PC-3 (cell line): ENCODE measurements at regions not wholly inside any gene's neighbourhood (a gene's known extent, or its start where the extent isn't known, plus 50 kb on each side); places are given as distances from the start of the nearest gene placed in this dataset.

Source experiments
- ATAC-seq: fragments of 200-7000 bp; cut with Tn5 transposase; 2 replicates; pipeline ENCODE4 v1.9.1; 2020; ENCODE audit warnings: mild to moderate bottlenecking, moderate library complexity
- BruUV-seq: library from RNA; stranded (reverse); fragments of 400-500 nt; replicated peaks from 2 replicates; lab custom pipeline; 2021; lab: Mats Ljungman, UMichigan
- CTCF ChIA-PET: fragments of 300-600 bp; sonication (Branson Sonifier 250); formaldehyde crosslinking; loops from one replicate; lab custom pipeline; 2022; ENCODE audit warnings: antibody characterized with exemption; lab: Charles Lee
- POLR2A ChIA-PET: fragments of 300-600 bp; sonication (Branson Sonifier 250); formaldehyde crosslinking; loops from one replicate; lab custom pipeline; 2022; ENCODE audit warnings: antibody characterized with exemption; ENCODE audit not compliant: unreplicated experiment; lab: Charles Lee
- DNase-seq: peaks from one replicate; pipeline ENCODE4 v3.0.0-alpha.2; 2015
- H2AFZ ChIP-seq: fragments of 300-600 bp; sonication (generic); 2 replicates; pipeline ENCODE4 v1.6.0; 2016; ENCODE audit warnings: antibody characterized with exemption, low read length
- H3F3A ChIP-seq: fragments of 300-600 bp; sonication (generic); one replicate; pipeline ENCODE4 v1.6.0; 2017; ENCODE audit warnings: antibody characterized with exemption, low read length, control low read depth, mild to moderate bottlenecking; ENCODE audit not compliant: unreplicated experiment
- H3K27ac ChIP-seq: fragments of 300-600 bp; sonication (generic); 2 replicates; pipeline ENCODE4 v1.5.1; 2016; ENCODE audit warnings: mild to moderate bottlenecking, low read length
- H3K27me3 ChIP-seq: fragments of 300-600 bp; sonication (generic); 2 replicates; pipeline ENCODE4 v1.6.1; 2016; ENCODE audit warnings: low read length, mixed read lengths
- H3K36me3 ChIP-seq: fragments of 300-600 bp; sonication (generic); 2 replicates; pipeline ENCODE4 v1.6.1; 2016; ENCODE audit warnings: low read depth, mixed run types, low read length, mixed read lengths
- H3K4me1 ChIP-seq: fragments of 300-600 bp; sonication (generic); 2 replicates; pipeline ENCODE4 v1.5.1; 2016; ENCODE audit warnings: low read length; ENCODE audit not compliant: insufficient read depth
- H3K4me2 ChIP-seq: fragments of 300-600 bp; sonication (generic); 2 replicates; pipeline ENCODE4 v1.6.0; 2016; ENCODE audit warnings: low read length
- H3K4me3 ChIP-seq: fragments of 300-600 bp; sonication (generic); 2 replicates; pipeline ENCODE4 v1.5.1; 2016; ENCODE audit warnings: mild to moderate bottlenecking, low read length, mixed read lengths
- H3K79me2 ChIP-seq: fragments of 300-600 bp; sonication (generic); 2 replicates; pipeline ENCODE4 v1.6.1; 2017; ENCODE audit warnings: low read length, mixed read lengths
- H3K9ac ChIP-seq: fragments of 300-600 bp; sonication (generic); 2 replicates; pipeline ENCODE4 v1.6.0; 2016; ENCODE audit warnings: mild to moderate bottlenecking, low read length
- H3K9me2 ChIP-seq: fragments of 300-600 bp; sonication (generic); replicated peaks from 2 replicates; pipeline ENCODE4 v1.6.1; 2016; ENCODE audit warnings: mixed run types, low read length, mixed read lengths
- H3K9me3 ChIP-seq: fragments of 300-600 bp; sonication (generic); 2 replicates; pipeline ENCODE4 v1.6.1; 2016; ENCODE audit warnings: low read length, mixed read lengths
- H4K20me1 ChIP-seq: fragments of 300-600 bp; sonication (generic); 2 replicates; pipeline ENCODE4 v1.6.1; 2016; ENCODE audit warnings: low read length, mixed read lengths
- CTCF ChIP-seq: fragments of 300-600 bp; sonication (generic); conservative IDR thresholded peaks from 2 replicates; pipeline ENCODE4 v1.5.1; 2017; ENCODE audit warnings: antibody characterized with exemption, low read depth, mild to moderate bottlenecking, low read length
- EZH2 ChIP-seq: fragments of 300-600 bp; sonication (generic); IDR thresholded peaks from one replicate; pipeline ENCODE4 v1.6.1; 2017; ENCODE audit warnings: antibody characterized with exemption, mild to moderate bottlenecking, low read length; ENCODE audit not compliant: unreplicated experiment
- EZH2phosphoT487 ChIP-seq: fragments of 300-600 bp; sonication (generic); IDR thresholded peaks from 2 replicates; pipeline ENCODE4 v1.6.1; 2018; ENCODE audit warnings: mild to moderate bottlenecking, antibody characterized with exemption, low read length, borderline replicate concordance
- intact Hi-C: fragments of 100-400 bp; cut with micrococcal nuclease; formaldehyde crosslinking; loops from 2 replicates; pipeline ENCODE4 v1.9.0; 2023

GRCh38 chr16:86786338-86786737 is 208.0 kb downstream of the FOXL1 start:
- Histone ChIP-seq H3K9me3 (no peaks in the 10 kb centered on the region), H3K79me2 (no peaks in the 10 kb centered on the region), H3K4me1 (peaks cover 19% of the 10 kb centered on the region), H3K27me3 (no peaks in the 10 kb centered on the region), H3K9me2 (no peaks in the 10 kb centered on the region), H3K4me3 (no peak overlapping the region), H3K36me3 (no peaks in the 10 kb centered on the region), H3F3A (no peaks in the 10 kb centered on the region), H2AFZ (no peak overlapping the region), H4K20me1 (no peaks in the 10 kb centered on the region), H3K9ac (no peak overlapping the region), H3K4me2 (no peak overlapping the region), H3K27ac (no peak overlapping the region)
- TF ChIP-seq CTCF (no peak), EZH2phosphoT487 (no peak), EZH2 (no peak)
- intact Hi-C loops = no loop called here
- POLR2A ChIA-PET = no interaction called here
- BruUV-seq = no TSS peak
- DNase-seq = no peak
- CTCF ChIA-PET = no interaction called here
- ATAC-seq = no peak

DNA sequence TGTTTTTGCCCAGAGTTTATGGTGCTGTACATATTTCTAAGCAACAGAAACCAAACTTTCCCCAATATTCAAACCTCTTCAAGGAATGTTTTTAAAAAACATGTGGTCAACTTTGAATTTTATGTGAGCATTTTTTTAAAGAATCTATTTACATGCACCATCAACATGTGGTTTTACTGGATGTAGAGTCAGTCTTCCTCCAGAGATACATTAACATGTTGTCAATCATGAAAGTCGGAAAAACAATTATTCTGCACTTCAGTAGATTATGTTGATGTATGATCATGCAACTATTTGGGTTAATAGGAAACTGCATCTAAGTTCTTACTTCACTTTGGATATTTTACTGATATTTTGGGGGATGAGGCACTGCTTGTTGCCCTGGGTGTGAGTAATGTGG is 208.6 kb downstream of the FOXL1 start:
- Histone ChIP-seq H3K36me3 (no peaks in the 10 kb centered on the region), H3K4me1 (peaks cover 19% of the 10 kb centered on the region), H2AFZ (no peak overlapping the region), H3K9me2 (no peaks in the 10 kb centered on the region), H3F3A (no peaks in the 10 kb centered on the region), H4K20me1 (no peaks in the 10 kb centered on the region), H3K79me2 (no peaks in the 10 kb centered on the region), H3K27me3 (no peaks in the 10 kb centered on the region), H3K9ac (no peak overlapping the region), H3K27ac (no peak overlapping the region), H3K4me2 (no peak overlapping the region), H3K9me3 (no peaks in the 10 kb centered on the region), H3K4me3 (no peak overlapping the region)
- TF ChIP-seq EZH2phosphoT487 (no peak), EZH2 (no peak), CTCF (no peak)
- ChIA-PET POLR2A (no interaction called here), CTCF (no interaction called here)
- BruUV-seq = no TSS peak
- intact Hi-C loops = no loop called here
- DNase-seq (no peak), ATAC-seq (no peak)

- POLR2A ChIA-PET = no interaction called here
- H3K4me2 ChIP-seq = no peak overlapping the region
- intact Hi-C loops = no loop called here
Observed at GRCh38 chr16:86787538-86787937, 209.2 kb downstream of the FOXL1 start.

More at GRCh38 chr16:86787538-86787937, 209.2 kb downstream of the FOXL1 start:
- H3K9me2 ChIP-seq = no peaks in the 10 kb centered on the region
- no peaks in the 10 kb centered on the region for H3F3A ChIP-seq
- no TSS peak for BruUV-seq
- TF ChIP-seq EZH2 (no peak), EZH2phosphoT487 (no peak), CTCF (no peak)
- H3K9ac ChIP-seq = no peak overlapping the region
- H4K20me1 ChIP-seq = no peaks in the 10 kb centered on the region
- H3K4me3 ChIP-seq = no peak overlapping the region
- no peaks in the 10 kb centered on the region for H3K9me3 ChIP-seq
- no peak overlapping the region for H2AFZ ChIP-seq
- no peaks in the 10 kb centered on the region for H3K79me2 ChIP-seq
- ATAC-seq = no peak
- CTCF ChIA-PET = no interaction called here
- no peak overlapping the region for H3K27ac ChIP-seq
- H3K4me1 ChIP-seq = peaks cover 19% of the 10 kb centered on the region
- no peak for DNase-seq
- no peaks in the 10 kb centered on the region for H3K27me3 ChIP-seq
- H3K36me3 ChIP-seq = no peaks in the 10 kb centered on the region
